AG04450 (cell line): ENCODE measurements at regions not wholly inside any gene's neighbourhood (a gene's known extent, or its start where the extent isn't known, plus 50 kb on each side); places are given as distances from the start of the nearest gene placed in this dataset.

Experiments
- CTCF ChIA-PET: fragments of 300-600, 350-600 bp; formaldehyde crosslinking; extraction: SDS; loops from one replicate; lab custom pipeline; 2022; ENCODE audit warnings: antibody characterized with exemption, inconsistent platforms; lab: Charles Lee
- POLR2A ChIA-PET: fragments of 350-600 bp; formaldehyde crosslinking; extraction: SDS; loops from one replicate; lab custom pipeline; 2021; ENCODE audit warnings: antibody characterized with exemption, inconsistent platforms; lab: Yijun Ruan, JAX
- DNase-seq: peaks from one replicate; pipeline ENCODE4 v3.0.0-alpha.2; 2011; ENCODE audit warnings: low read depth, low spot score
- H3K27ac ChIP-seq: one replicate; pipeline ENCODE4 v1.5.1; 2012; ENCODE audit warnings: low read depth, low read length, control low read depth
- H3K27me3 ChIP-seq: one replicate; pipeline ENCODE4 v1.6.0; 2012; ENCODE audit warnings: low read length; ENCODE audit not compliant: control insufficient read depth, insufficient read depth
- H3K4me3 ChIP-seq: 2 replicates; pipeline ENCODE4 v1.5.1; 2011; ENCODE audit warnings: mild to moderate bottlenecking, low read depth, low read length, control low read depth
- H3K9me3 ChIP-seq: 2 replicates; pipeline ENCODE4 v1.5.1; 2012; ENCODE audit warnings: low read length; ENCODE audit not compliant: control insufficient read depth, insufficient read depth
- CTCF ChIP-seq: IDR thresholded peaks from 2 replicates; pipeline ENCODE4 v1.5.1; 2011; ENCODE audit warnings: low read depth, low read length, control low read depth, inconsistent platforms

- no peak for DNase-seq
- CTCF ChIA-PET = no interaction called here
- POLR2A ChIA-PET = no interaction called here
- Histone ChIP-seq H3K27ac (no peak overlapping the region), H3K27me3 (no peaks in the 10 kb centered on the region), H3K4me3 (no peak overlapping the region), H3K9me3 (no peaks in the 10 kb centered on the region)
- TF ChIP-seq CTCF = no peak
Observed at GRCh38 chr2:187916799-187917198, 362.6 kb upstream of the TFPI start.

GRCh38 chr2:187917535-187917934, 363.3 kb upstream of the TFPI start:
- DNase-seq = peak; percentile 7
- POLR2A ChIA-PET = no interaction called here
- Histone ChIP-seq H3K27ac (no peak overlapping the region), H3K4me3 (no peak overlapping the region), H3K9me3 (no peaks in the 10 kb centered on the region), H3K27me3 (no peaks in the 10 kb centered on the region)
- TF ChIP-seq CTCF = no peak
- CTCF ChIA-PET = interaction anchor here (0.6 kb wide), 1 partner anchor 17 kb away, joined by 10 read pairs; no protein-coding TSS in a partner anchor

GRCh38 chr2:187918996-187919821, 365.0 kb upstream of the TFPI start:
- ChIA-PET POLR2A (no interaction called here), CTCF (no interaction called here)
- Histone ChIP-seq H3K27ac (no peak overlapping the region), H3K4me3 (no peak overlapping the region), H3K9me3 (no peaks in the 10 kb centered on the region), H3K27me3 (no peaks in the 10 kb centered on the region)
- no peak for TF ChIP-seq CTCF
- no peak for DNase-seq

- no peak for TF ChIP-seq CTCF
- Histone ChIP-seq H3K27ac (no peak overlapping the region), H3K4me3 (no peak overlapping the region), H3K27me3 (no peaks in the 10 kb centered on the region), H3K9me3 (no peaks in the 10 kb centered on the region)
- DNase-seq = no peak
- ChIA-PET CTCF (no interaction called here), POLR2A (no interaction called here)
Observed at GRCh38 chr2:187920511-187920910, 366.3 kb upstream of the TFPI start.

GRCh38 chr2:187922846-187923245, 368.6 kb upstream of the TFPI start:
- POLR2A ChIA-PET = no interaction called here
- CTCF ChIA-PET = no interaction called here

More at GRCh38 chr2:187922846-187923245, 368.6 kb upstream of the TFPI start:
- Histone ChIP-seq H3K4me3 (no peak overlapping the region), H3K27me3 (no peaks in the 10 kb centered on the region), H3K9me3 (no peaks in the 10 kb centered on the region), H3K27ac (no peak overlapping the region)
- DNase-seq = peak; percentile 18
- no peak for TF ChIP-seq CTCF
